GM21528 (cell line): ENCODE measurements at regions not wholly inside any gene's neighbourhood (a gene's known extent, or its start where the extent isn't known, plus 50 kb on each side); places are given as distances from the start of the nearest gene placed in this dataset.
A peak's percentile ranks its signal among the peaks of the same experiment; 100 is the strongest.

Source experiments
- ATAC-seq: cut with Tn5 transposase; IDR thresholded peaks from one replicate; pipeline ENCODE4 v1.9.1; 2021; ENCODE audit warnings: mild to moderate bottlenecking, moderate library complexity; ENCODE audit not compliant: unreplicated experiment, low FRiP score

DNA sequence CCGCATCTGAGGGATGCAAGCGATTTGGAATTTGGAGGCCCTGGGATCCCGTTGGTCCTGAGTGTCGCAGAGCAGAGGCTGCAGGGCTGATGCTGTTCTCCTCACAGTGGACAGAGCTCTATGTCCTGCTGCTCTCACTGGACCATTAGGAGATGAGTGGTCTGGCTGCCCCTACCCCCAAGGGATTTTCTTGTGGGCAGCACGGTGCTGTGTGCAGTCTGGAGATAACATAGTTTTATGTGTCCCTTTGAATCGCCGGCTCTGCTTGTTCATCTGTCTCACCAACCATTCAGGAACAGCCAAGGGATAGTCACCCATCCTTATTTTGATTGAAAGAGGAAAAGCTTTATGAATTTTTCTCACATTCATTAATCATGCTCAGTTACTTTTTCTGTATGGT lies 49.9 kb downstream of the CHRM3 start:
- ATAC-seq: no peak

DNA sequence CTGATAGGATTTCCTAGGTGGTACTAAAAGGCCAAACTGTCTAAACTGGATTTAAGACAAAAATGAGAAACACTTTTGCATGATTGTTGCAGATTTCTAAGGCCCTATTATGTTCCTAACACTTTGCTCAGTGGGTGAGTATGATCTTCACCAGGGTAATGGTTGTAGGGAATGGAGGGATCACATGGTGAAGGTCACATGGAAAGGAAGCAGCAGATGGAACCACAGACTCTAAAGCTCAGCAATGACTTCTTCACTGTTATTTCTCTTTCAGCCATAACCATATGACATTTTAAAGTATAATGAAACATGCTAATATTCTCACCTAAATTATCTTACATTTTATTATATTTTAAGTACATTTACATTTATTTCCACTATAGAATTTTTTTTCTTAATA lies 51.5 kb downstream of the CHRM3 start:
- ATAC-seq: no peak

- no peak for ATAC-seq
Observed at GRCh38 chr1:239438891-239439290, 52.5 kb downstream of the CHRM3 start.

GRCh38 chr1:239443361-239443760 lies 57.0 kb downstream of the CHRM3 start:
- ATAC-seq: no peak

- ATAC-seq: no peak
Observed at GRCh38 chr1:239446611-239447010, 60.2 kb downstream of the CHRM3 start.

GRCh38 chr1:239448911-239449310 lies 62.5 kb downstream of the CHRM3 start:
- ATAC-seq: no peak

- no peak for ATAC-seq
Observed at GRCh38 chr1:239455743-239456142, 69.4 kb downstream of the CHRM3 start.

DNA sequence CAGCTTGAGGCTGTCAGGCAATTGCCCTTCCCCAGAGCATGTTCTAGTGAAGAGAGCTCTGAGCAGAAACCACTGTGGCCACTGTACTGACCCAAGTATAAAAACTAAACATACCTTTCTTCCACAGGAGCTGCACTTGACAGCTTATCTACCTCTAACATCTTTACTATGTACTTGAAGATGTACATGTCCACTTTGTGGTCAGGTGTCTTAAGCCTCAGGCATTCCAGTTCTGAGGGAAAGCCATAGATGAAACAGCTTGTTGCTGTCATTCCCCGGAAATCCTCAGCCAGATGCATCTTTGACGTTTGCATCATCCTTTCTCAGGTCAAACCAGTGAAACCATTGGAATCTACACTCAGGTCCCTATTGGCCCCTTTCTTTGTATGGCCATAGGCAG lies 70.4 kb downstream of the CHRM3 start:
- no peak for ATAC-seq

GRCh38 chr1:239457491-239458143 lies 71.2 kb downstream of the CHRM3 start:
- ATAC-seq: peak; percentile 41

- peak; percentile 59 for ATAC-seq
Observed at GRCh38 chr1:239458144-239458500, 71.8 kb downstream of the CHRM3 start.

- no peak for ATAC-seq
Observed at GRCh38 chr1:239467730-239468129, 81.4 kb downstream of the CHRM3 start.

DNA sequence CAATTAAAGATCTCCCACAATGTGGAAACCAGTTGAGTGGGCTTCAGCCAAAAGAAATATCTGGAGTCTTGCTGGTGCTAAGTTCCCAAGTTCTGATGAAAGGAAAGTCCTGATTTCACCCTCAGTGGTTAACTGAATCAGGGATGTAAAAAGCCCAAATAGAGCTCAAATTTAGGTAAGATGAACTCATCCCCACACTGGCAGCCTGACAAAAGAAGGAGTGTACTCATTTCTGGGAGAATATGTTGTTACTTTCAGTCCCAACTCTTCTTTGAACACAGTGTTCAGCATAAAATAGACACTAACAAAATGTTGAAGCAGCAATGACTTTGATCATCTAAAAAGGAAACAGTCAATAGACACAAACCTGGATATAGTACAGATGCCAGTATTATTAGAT lies 91.7 kb downstream of the CHRM3 start:
- ATAC-seq: no peak

- ATAC-seq: no peak
Observed at GRCh38 chr1:239483391-239483790, 97.0 kb downstream of the CHRM3 start.

DNA sequence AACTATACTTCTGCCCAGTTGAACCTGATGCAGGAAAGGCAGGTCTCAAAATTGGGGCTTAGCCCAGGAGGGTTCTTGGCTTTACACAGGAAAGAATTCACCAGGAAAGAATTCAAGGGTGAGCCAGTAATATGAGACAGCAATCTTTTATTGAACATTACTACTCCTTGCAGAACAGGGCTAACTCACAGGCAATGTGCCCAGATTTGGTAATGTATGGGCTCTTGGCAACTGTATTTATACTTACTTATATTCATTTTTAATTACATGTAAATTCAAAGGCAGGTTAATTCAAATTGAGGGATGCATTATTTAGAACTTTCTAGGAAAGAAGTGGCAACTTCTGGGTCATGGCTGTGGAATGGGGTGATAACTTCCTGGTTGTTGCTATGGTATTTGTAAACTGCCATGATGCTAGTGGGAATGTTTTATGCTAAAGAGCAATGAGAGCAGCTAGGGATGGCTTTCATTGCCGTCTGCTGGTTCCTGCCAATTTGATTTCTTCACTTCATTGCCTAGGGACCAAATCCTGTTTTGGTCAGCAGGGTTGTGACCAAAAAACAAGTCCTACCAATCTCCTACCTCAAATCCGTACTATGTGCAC lies 107.5 kb downstream of the CHRM3 start:
- ATAC-seq: no peak

DNA sequence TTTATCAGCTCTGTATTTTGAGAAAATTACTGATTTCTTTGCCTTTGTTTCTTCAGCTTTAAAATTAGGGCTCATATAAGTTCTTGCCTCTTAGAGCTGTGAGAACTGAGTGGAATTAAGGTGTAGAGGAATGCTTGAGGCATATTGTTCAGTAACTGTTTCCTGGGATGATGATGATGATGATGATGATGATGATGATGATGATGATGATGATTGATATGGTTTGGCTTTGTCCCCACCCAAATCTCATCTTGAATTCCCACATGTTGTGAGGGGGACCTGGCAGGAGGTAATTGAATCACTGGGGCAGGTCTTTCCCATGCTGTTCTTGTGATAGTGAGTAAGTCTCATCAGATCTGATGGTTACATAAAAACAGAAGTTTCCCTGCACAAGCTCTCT lies 118.7 kb downstream of the CHRM3 start:
- ATAC-seq: no peak

GRCh38 chr1:239507826-239508225 lies 121.5 kb downstream of the CHRM3 start:
- ATAC-seq: no peak

- ATAC-seq: no peak
Observed at GRCh38 chr1:239511875-239512274, 125.5 kb downstream of the CHRM3 start.

DNA sequence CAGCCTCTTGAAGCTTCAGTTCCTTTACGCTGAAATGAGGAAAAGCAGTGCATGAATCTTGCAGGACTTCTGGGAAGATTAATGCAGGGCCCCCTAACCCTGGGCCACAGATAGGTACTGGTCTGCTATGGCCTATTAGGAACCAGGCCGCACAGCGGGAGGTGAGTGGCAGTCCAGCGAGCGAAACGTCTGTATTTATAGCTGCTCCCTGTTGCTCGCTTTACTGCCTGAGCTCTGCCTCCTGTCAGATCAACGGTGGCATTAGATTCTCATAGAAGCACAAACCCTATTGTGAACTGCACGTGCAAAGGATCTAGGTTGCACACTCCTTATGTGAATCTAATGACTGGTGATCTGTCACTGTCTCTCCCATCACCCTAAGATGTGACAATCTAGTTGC lies 130.2 kb downstream of the CHRM3 start:
- no peak for ATAC-seq

- no peak for ATAC-seq
Observed at GRCh38 chr1:239526391-239526790, 140.0 kb downstream of the CHRM3 start.

GRCh38 chr1:239527051-239527693 lies 140.8 kb downstream of the CHRM3 start:
- no peak for ATAC-seq

DNA sequence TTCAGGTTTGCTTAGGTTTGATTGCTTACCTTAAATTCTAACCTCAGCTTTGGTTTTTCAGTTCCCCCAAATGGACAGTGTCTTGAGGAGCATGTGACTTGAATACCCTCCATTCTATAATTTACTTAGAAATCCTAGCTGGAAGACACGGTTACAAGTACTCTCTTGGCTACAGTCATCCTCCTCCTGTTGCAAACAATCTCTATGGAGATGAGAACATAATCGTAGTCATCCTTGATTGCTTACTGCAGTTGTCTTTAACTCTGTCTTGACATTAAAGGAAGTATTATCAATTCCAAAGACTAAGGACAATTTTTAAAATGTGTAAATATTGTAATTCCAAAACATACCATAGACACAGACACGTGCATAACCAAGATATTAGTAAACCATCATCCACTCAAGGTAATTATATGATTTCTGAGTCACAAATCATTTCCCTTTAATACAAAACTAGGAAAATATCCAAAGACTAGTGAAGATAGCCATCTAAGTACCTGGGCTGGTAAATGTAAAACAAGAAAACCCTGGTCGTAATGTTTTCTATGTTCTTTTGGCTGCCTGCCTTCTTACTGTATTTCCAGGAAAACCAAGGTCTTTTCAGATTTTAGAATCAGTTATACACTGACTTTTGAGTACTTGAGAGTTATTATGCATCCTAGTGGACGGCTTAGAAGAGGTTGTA lies 149.9 kb downstream of the CHRM3 start:
- no peak for ATAC-seq

DNA sequence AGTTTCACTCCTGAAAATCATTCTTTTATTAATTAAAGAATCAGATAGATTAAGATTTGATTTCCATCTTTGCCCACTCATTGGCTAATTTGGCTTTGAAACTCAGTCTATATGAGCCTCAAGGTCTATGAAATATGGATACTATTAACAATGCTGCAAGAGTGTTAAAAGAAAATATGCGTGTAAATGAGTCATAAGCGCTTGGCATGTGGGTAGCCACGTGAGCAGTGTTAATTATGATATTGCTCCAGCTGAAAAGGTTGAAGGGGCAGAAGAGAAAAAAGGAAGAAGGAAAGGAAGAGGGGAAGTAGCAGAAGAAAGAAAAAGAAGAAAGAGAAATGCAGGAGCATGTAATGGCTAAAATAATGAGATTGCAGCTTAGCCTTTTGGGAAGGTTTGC lies 151.4 kb downstream of the CHRM3 start:
- ATAC-seq: no peak
